ENCODE measurements at regions not wholly inside any gene's neighbourhood (a gene's known extent, or its start where the extent isn't known, plus 50 kb on each side); places are given as distances from the start of the nearest gene placed in this dataset.
A peak's percentile ranks its signal among the peaks of the same experiment; 100 is the strongest.
"Not testable (repeated sequence)": the region's sequence is repeated elsewhere in the genome, so short reads cannot be mapped to it uniquely, and the experiment has no call there.

DNA sequence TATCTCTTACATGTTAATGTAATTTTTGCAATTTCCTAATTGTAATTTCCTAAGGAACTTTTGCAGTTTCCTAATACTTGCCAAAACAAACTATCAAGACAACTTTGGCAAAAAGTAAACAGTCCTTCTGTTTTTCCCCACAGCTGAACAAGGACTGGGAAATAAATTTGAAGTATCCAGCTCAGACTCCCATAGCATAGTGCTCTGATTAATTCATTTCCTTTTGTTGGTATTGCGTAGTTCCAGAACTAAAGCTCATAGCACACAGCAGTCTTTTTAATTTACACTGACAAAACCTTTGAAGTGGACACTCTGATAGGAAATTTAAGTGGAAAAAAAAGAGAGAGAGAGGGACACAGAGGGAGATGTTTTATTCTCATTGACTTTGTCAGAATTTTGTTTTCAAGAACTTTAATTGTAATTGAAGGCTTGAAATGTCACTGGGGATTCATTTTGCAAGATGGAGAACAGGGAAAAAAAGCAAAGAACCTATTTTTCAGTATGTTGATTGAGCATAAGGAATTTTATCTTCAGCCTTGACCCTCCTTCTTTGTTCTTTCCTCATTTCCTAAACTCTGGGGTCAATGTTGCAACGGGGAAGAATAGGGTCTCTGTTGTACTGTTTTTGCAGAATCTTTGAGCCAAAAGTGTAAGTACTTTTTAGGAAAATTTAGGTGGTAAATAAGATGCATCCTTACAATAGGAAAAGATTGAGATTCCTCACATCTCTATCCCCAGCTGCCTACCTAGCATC lies 232.2 kb upstream of the NPSR1 start:
- FAIRE-seq, result no peak
- no peak for DNase-seq (ENCODE audit: insufficient read length, low spot score)
- TF ChIP-seq, protein P1, sequence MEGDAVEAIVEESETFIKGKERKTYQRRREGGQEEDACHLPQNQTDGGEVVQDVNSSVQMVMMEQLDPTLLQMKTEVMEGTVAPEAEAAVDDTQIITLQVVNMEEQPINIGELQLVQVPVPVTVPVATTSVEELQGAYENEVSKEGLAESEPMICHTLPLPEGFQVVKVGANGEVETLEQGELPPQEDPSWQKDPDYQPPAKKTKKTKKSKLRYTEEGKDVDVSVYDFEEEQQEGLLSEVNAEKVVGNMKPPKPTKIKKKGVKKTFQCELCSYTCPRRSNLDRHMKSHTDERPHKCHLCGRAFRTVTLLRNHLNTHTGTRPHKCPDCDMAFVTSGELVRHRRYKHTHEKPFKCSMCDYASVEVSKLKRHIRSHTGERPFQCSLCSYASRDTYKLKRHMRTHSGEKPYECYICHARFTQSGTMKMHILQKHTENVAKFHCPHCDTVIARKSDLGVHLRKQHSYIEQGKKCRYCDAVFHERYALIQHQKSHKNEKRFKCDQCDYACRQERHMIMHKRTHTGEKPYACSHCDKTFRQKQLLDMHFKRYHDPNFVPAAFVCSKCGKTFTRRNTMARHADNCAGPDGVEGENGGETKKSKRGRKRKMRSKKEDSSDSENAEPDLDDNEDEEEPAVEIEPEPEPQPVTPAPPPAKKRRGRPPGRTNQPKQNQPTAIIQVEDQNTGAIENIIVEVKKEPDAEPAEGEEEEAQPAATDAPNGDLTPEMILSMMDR (IDR thresholded peaks at IDR 0.05; ENCODE audit: insufficient read depth, missing control alignments), result no peak

DNA sequence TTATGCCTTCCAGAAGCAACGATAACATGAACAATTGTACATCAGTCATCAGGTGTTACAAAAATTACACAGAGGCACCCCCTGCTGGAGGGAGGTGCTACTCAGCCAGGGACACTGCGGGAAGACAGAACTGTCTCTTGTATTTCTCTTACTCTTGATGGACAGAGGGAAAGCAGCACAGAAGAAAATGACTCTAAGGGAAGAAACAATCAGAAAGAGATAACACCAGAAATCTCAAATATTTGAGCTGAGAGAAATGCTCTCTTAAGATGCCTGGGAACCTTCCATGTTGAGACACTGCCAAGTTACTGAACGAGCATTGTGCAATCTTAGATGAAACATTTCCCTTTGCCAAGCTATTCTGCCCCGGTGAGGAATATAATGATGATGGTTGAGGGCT lies 227.6 kb upstream of the NPSR1 start:
- no peak for DNase-seq (ENCODE audit: insufficient read length, low spot score)
- TF ChIP-seq, protein P1 (IDR thresholded peaks at IDR 0.05; ENCODE audit: insufficient read depth, missing control alignments), result peak; percentile 55
- FAIRE-seq, result no peak

DNA sequence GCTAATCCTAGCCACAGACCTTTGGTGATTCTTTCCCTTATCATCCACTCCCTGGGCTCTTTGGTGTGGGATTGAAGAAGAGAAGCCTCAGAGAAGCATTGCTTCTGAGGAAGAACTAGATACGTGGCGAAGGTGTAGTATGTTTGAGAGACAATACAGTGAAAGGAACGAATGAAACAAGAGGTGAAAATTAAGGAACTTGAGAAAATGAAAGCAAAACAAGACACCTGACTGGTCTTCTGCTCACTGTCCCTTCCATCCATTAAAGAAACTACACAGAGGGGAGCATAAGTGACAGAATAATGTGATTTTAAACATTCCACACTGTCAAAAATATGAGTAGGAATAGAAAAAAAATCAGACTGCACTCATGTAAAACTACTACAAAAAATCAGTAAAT lies 219.6 kb upstream of the NPSR1 start:
- no peak for DNase-seq (ENCODE audit: insufficient read length, low spot score)
- TF ChIP-seq, protein P1 (IDR thresholded peaks at IDR 0.05; ENCODE audit: insufficient read depth, missing control alignments), result no peak
- no peak for FAIRE-seq

DNA sequence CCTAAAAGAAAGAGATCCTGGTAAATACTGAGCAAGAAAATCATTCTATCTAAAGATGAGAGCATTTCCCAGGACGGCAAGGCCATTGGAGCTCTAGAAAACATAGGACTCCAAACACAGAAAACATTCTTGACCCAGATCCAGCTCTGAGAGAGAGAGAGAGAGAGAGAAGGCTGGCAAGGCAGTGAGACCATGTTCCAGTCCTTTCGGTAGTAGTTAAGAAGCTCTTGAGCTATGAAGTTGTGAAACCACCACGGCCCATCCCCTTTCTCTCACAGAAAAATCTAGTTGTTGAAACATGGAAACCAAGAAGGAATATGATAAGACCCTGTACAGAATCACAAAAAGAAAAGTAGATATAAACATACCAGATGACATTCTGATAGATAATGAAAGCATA lies 212.4 kb upstream of the NPSR1 start:
- TF ChIP-seq, protein P1 (IDR thresholded peaks at IDR 0.05; ENCODE audit: insufficient read depth, missing control alignments), result no peak
- FAIRE-seq (no peak), DNase-seq (ENCODE audit: insufficient read length, low spot score) (no peak)

DNA sequence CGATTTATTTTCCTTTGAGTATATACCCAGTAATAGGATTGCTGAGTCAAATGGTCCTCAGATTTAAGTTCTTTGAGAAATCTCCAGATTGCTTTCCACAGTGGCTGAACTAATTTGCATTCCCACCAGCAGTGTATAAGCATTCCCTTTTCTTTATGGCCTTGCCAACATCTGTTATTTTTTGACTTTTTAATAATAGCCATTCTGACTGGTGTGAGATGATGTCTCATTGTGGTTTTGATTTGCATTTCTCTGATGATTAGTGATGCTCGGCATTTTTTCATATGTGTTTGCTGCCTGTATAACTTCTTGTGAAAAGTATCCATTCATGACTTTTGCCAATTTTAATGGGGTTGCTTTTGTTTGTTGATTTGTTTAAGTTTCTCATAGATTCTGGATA lies 209.5 kb upstream of the NPSR1 start:
- FAIRE-seq; DNase-seq (ENCODE audit: insufficient read length, low spot score): not testable (repeated sequence)

DNA sequence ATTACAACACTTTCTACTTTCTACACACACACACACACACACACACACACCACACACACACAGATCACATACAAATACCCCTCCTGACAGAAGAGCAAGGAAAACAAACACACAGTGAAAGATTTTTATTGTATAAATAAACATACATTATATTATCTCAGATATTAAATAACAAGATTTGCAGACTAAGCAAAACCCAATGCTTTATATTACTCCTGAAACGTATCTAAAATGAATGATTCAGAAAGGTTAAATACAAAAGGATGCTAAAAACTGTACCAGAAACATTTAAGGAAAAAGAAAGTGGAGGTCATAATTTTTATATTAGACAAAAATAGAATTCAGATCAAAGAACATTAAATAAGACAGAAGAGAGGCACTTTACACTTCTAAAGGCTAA lies 208.3 kb upstream of the NPSR1 start:
- FAIRE-seq, result no peak
- no peak for DNase-seq (ENCODE audit: insufficient read length, low spot score)
- TF ChIP-seq, protein P1 (IDR thresholded peaks at IDR 0.05; ENCODE audit: insufficient read depth, missing control alignments), result no peak

DNA sequence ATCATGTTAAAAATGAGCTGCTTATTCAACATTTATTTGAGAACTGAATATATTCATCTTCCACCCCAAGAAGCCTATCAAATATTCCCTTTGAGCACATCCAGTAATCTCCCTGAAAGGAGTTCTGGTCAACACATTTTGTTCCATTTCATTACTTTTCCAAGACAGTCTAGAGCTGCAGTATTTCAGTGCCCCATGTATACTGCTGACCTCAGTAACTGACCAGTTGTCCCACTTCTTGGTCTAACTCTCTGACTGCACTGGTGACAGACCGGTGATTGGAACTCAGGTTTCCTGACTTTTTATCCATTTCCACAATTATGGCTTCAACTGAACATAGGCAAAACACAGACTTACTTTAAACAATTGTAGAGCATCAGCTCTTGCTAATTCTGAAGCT lies 206.8 kb upstream of the NPSR1 start:
- FAIRE-seq (no peak), DNase-seq (ENCODE audit: insufficient read length, low spot score) (no peak)
- TF ChIP-seq, protein P1 (IDR thresholded peaks at IDR 0.05; ENCODE audit: insufficient read depth, missing control alignments), result no peak

All from D721Med (cell line).